ENCODE measurements at regions not wholly inside any gene's neighbourhood (a gene's known extent, or its start where the extent isn't known, plus 50 kb on each side); places are given as distances from the start of the nearest gene placed in this dataset.

DNA sequence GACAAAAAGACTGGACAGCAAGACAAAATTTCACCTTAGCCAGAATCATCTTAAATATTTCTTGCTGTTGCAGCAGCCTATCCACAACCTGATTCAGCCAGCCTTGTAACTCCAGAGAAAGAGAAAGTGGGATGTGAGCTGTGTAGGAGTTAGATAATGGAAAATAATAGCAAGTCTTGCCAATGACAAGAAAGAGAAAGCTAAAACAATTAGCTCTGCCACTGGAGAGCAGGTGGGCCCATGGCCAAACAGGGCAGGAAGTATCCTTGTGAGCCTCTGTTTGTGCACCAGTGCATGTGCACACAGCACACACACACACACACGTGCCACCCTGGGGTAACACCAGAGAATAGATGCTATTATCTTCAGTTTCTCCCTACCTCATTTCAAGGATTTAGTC, 106.0 kb upstream of the CCDC196 start:
- DNase-seq: no peak

DNA sequence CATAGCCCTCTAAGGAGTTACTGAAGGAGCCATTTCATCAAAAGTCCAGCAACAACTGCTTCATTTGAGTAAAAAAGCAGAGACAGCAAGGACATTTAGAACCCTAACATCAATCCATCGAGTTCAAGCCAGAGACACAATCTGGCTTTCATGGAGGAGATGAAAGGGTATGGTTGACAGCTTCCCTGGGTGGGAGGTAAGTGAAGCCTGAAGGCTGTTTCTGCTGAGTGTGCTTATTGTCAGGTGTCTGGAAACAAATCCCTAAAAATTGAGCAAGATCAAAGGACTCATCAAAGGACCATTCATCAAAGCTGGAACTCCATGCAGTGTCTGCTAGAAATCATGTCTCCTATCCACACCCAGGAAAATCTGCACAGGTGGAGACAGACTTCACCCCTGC, 104.4 kb upstream of the CCDC196 start:
- DNase-seq: no peak

DNA sequence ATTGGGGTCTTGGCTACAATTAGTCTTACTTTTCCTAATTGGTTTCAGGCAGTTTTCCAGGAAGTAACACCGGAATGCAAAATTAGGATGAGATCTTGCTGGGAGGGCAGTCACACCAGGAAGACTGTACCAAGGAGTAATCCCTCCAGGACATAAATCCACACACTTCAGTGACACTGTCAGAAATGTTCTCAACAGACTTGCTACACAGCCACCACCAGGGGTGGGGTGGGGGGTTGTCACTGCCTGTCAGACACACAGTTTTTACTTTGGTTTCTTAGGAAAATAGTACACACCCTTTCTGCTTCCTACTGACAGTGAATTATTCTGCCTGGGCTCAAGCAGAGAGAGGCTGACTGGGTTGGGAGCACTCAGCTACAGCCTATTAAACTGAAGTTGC, 102.9 kb upstream of the CCDC196 start:
- no peak for DNase-seq

GRCh38 chr14:66383771-66384170, 102.4 kb upstream of the CCDC196 start:
- DNase-seq: no peak

DNA sequence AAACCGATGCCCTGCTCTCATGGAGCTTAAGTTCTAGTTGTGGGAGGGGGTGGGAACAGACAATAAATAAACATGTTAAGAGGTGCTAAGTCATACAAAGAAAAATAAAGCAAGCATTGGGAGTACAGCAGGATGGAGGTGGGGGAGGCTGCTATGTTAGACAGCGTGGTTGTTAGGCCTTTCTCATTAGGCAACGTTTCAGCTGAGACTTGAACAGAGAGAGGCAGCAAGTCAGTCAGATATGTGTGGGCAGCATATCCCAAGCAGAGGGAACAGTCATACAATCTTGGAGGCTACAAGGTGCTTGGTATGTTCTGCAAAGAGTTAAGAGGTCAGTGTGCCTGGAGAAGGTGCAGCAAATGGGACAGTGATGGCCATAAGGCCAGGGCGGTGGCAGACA, 97.7 kb upstream of the CCDC196 start:
- no peak for DNase-seq

GRCh38 chr14:66389481-66389880, 96.7 kb upstream of the CCDC196 start:
- DNase-seq: no peak

DNA sequence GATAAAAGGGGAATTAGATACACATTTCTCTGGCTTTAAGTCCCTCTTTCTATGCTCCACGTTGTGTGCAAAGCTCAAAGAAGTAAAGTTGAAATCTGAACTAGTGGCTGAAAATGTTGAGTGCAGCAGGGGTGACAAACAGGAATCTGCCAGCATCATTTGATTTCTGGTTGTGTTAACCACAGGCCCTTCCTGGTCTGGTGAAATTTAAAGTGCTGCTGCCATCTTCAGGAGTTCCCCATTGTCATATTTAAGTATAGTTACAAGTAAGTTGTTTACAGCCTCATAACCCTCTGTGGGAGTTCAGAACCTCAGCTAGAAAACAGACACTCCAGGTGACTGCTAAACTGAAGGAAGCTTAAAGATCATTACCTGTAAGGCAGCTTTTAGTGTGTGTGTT, 90.9 kb upstream of the CCDC196 start:
- DNase-seq: no peak

DNA sequence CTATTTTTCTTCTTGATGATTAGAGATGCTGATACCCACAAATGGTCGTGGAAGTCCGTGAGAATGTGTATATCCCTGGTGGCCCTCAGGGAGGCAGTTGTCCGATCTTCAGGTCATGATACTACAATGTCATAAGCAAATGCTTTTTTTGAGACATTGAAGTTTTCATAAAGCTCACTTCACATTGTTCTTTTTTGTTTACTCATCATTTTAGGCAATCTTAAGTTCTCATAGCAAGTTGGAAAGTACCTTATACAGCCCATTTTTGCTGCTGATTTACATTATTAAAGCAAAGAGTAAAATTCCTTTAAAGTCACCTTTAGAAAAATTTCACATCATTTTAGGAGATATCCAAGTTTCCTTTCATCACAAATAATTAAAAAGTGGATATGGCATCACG, 90.0 kb upstream of the CCDC196 start:
- no peak for DNase-seq

DNA sequence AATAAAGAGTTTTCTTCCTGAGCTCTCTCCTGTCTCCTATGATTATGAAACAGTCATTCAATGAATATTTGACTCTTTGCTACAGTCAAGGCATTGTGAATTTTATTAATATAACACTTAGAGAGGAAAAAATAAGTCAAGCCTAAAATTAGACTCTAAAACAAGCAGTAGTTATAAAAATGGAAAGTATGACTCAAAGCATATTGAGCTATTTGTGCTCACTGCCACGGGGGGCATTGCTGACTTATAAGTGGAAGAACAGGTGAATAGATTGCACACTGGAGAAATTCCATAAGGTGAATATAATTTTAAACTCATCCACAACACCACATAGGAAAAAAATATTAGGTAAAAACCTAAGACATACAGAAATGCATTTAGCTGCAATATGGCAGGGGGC, 87.7 kb upstream of the CCDC196 start:
- no peak for DNase-seq

GRCh38 chr14:66401449-66402095, 84.6 kb upstream of the CCDC196 start:
- no peak for DNase-seq

GRCh38 chr14:66403183-66403582, 83.0 kb upstream of the CCDC196 start:
- DNase-seq: no peak

GRCh38 chr14:66404051-66404545, 82.1 kb upstream of the CCDC196 start:
- no peak for DNase-seq

GRCh38 chr14:66405158-66405557, 81.0 kb upstream of the CCDC196 start:
- DNase-seq: no peak

DNA sequence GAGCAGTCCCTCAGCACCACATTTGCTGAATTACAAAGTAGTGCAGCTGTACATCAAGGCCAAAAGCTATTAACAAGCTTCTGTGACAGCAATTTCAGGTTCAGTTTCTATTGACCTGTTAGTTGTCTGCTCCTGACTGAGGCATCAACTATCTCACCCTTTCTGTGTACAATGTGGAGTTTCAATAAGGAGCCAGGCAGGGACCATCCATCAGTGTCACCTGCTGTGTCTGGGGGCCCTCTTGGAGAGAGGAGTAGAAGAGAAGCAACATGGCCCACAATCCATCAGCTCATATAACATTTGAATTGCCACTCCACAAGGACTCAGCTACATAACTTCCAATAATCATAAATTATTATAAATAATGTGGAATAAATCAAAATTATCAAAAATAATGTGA, 72.3 kb upstream of the CCDC196 start:
- DNase-seq: no peak

DNA sequence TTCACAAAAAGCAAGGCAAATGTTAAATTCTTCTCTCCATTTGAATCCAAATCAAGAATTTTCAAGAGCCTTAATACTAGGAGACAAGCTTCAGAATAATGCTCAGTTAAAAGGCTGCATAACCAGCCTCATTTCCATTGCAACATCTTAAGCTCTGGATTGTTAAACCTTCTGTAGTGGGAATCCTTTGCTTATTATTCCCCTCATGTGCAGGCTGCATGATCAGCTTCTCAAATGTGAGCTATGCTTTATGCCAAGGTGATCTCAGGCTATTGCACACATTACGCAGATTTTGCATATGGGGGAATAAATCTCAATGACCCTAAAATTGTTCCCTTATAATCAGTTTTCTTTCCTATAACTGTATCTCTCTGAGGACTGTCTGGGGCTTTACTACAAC, 71.7 kb upstream of the CCDC196 start:
- no peak for DNase-seq

DNA sequence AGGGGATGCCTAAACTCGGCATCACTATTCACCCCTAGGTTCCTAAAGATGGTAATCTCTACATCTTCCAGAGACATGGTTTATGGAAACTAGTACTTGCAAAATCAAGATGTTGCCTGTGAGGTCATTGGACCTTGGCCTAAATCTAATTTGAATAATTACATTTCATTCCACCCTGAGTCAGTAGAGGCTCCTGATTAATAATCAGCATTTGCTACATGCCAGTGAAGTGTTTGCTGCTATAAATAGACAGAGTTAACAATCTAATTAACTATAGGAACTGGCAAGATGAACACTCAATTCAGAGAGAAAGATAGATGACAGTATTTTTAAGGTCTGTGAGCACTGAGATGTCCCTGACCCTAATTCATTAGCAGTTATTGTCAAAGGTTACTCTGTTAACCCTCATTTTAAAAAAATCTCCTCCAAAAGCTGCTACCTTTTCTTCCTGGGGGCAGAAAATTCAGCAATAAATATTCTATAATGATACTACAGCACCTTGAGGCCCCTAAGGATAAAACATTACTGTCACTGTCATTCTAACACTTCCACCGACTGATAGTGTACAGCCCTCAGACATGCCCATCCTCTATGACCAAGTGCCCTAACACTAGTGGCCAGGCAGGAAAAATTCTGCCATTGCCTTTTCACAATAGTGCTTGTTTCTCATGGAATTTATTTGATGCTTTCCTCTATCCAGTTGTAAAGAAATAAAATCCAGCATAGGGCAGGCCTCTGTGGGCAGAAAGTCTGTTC, 65.7 kb upstream of the CCDC196 start:
- DNase-seq: no peak

- no peak for DNase-seq
These were observed 63.9 kb upstream of the CCDC196 start for GRCh38 chr14:66421990-66422946.

DNA sequence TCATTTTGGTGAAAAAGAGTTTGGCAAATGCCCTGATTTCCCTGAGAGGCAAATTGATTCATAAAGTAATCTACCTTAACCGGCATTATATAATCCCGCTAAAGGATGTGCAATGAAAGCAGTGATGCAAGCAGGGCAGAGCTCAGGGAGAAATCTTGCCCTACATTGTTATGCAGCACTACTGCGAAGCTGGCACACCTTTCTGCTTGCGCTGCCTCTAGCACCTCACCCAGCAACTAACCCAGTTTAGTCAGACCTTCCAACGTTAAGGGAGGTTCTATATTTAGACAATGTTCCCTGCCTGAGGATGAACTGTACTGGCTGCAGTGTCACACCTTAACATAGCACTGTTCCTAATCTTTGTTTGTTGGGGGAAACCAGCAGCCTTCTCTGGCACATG, 60.8 kb upstream of the CCDC196 start:
- DNase-seq: no peak

GRCh38 chr14:66426451-66426850, 59.7 kb upstream of the CCDC196 start:
- DNase-seq: no peak

DNA sequence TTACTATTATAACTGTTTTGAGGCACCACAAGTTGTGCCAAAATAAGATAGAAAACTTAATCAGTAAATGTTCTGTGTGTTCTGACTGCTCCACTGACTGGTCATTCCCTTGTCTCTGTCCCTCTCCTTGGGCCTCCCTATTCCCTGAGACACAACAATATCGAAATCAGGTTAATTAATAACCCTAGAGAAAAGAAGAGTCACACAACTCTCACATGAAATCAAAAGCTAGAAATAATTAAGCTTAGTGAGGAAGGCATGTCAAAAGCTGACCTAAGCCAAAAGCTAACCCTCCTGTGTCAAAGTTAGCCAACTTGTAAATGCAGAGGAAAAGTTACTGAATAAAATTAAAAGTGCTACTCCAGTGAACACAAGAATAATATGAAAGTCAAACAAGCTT, 53.8 kb upstream of the CCDC196 start:
- no peak for DNase-seq

DNA sequence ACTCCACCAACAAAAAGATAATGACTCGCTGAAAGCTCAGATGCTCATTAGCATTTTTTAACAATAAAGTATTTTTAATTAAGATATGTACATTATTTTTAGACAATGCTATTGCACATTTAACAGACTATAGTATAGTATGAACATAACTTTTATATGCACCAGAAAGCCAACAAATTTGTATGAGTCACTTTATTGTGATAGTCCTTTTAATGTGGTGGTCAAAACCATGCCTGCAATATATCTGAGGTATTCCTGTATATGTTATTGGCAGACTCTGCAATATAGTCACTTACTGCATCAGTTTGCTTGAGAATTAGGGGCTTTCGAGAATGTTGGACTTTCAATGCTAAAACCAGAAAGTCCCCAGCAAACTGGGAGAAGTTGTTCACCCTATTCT, 51.7 kb upstream of the CCDC196 start:
- no peak for DNase-seq

DNA sequence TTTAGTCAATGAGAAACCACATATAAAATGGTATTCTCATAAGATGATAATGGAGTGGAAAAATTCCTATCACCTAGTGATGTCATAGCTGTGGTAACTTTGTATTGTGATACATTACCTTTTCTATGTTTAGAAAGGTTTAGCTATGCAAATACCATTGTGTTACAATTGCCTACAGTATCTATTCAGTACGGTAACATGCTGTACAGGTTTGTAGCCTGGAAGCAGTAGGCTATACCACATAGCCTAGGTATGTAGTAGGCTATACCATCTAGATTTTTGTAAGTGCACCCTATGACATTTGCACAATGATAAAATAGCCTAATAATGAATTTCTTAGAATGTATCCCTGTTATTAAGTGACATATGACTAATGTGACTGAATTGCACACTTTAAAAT, 50.5 kb upstream of the CCDC196 start:
- no peak for DNase-seq
